ENCODE measurements at regions not wholly inside any gene's neighbourhood (a gene's known extent, or its start where the extent isn't known, plus 50 kb on each side); places are given as distances from the start of the nearest gene placed in this dataset.

- TF ChIP-seq CTCF (IDR thresholded peaks at IDR 0.05; ENCODE audit: low read length) (no peak), EZH2 (optimal IDR thresholded peaks at IDR 0.05; ENCODE audit: low read depth, low read length) (no peak)
Observed at GRCh38 chr10:65720901-65721300, 1204.9 kb upstream of the LRRTM3 start.

All from MM.1S (cell line).